ENCODE measurements at regions not wholly inside any gene's neighbourhood (a gene's known extent, or its start where the extent isn't known, plus 50 kb on each side); places are given as distances from the start of the nearest gene placed in this dataset.

- DNase-seq (ENCODE audit: low read depth), result no peak
- TF ChIP-seq CTCF (IDR thresholded peaks at IDR 0.05; ENCODE audit: low read depth, low read length, missing control alignments), result no peak
- no peak overlapping the region for H3K4me3 ChIP-seq (ENCODE audit: low read depth, low read length)
These were observed 52.5 kb upstream of the SMARCA2 start for GRCh38 chr9:1962588-1963106.

- no peak overlapping the region for H3K4me3 ChIP-seq (ENCODE audit: low read depth, low read length)
- no peak for TF ChIP-seq CTCF (IDR thresholded peaks at IDR 0.05; ENCODE audit: low read depth, low read length, missing control alignments)
- DNase-seq (ENCODE audit: low read depth), result no peak
These were observed 51.1 kb upstream of the SMARCA2 start for GRCh38 chr9:1964093-1964492.

Measured in GM12864 (cell line).